22Rv1 (cell line): ENCODE measurements at regions not wholly inside any gene's neighbourhood (a gene's known extent, or its start where the extent isn't known, plus 50 kb on each side); places are given as distances from the start of the nearest gene placed in this dataset.
"Not testable (repeated sequence)": the region's sequence is repeated elsewhere in the genome, so short reads cannot be mapped to it uniquely, and the experiment has no call there.

Experiments
- H3K27ac ChIP-seq: fragments of 450-650 bp; 2 replicates; pipeline ENCODE4 v1.5.1; 2017
- CTCF ChIP-seq: fragments of 450-650 bp; IDR thresholded peaks from 2 replicates; pipeline ENCODE4 v1.5.1; 2017; ENCODE audit warnings: mild to moderate bottlenecking
- ZFX ChIP-seq: fragments of 450-650 bp; IDR thresholded peaks from 2 replicates; pipeline ENCODE4 v1.6.1; 2017; ENCODE audit warnings: antibody characterized with exemption, borderline replicate concordance

- TF ChIP-seq ZFX (no peak), CTCF (no peak)
- H3K27ac ChIP-seq = no peak overlapping the region
Measured at GRCh38 chr4:177989503-177990201, 547.4 kb upstream of the AGA start.

- no peak for TF ChIP-seq ZFX
- TF ChIP-seq CTCF = no peak
- no peak overlapping the region for H3K27ac ChIP-seq
Measured at GRCh38 chr4:178003098-178003657, 560.9 kb upstream of the AGA start.

GRCh38 chr4:178010596-178010995, 568.4 kb upstream of the AGA start:
- no peak for TF ChIP-seq CTCF

GRCh38 chr4:178015046-178015445, 572.8 kb upstream of the AGA start:
- H3K27ac ChIP-seq = not testable (repeated sequence)

More at GRCh38 chr4:178010596-178010995, 568.4 kb upstream of the AGA start:
- H3K27ac ChIP-seq = no peak overlapping the region

- no peak overlapping the region for H3K27ac ChIP-seq
- TF ChIP-seq ZFX (no peak), CTCF (no peak)
Measured at GRCh38 chr4:178026999-178027398, 584.8 kb upstream of the AGA start.

- no peak overlapping the region for H3K27ac ChIP-seq
- no peak for TF ChIP-seq CTCF
- no peak for TF ChIP-seq ZFX
Measured at GRCh38 chr4:178027796-178028195, 585.6 kb upstream of the AGA start.

- TF ChIP-seq CTCF (no peak), ZFX (no peak)
Measured at GRCh38 chr4:178028481-178028880, 586.2 kb upstream of the AGA start.

More at GRCh38 chr4:178028481-178028880, 586.2 kb upstream of the AGA start:
- H3K27ac ChIP-seq = no peak overlapping the region
